Body of pancreas (tissue), 4 donors: ENCODE measurements at regions not wholly inside any gene's neighbourhood (a gene's known extent, or its start where the extent isn't known, plus 50 kb on each side); places are given as distances from the start of the nearest gene placed in this dataset.
"Not testable (repeated sequence)": the region's sequence is repeated elsewhere in the genome, so short reads cannot be mapped to it uniquely, and the experiment has no call there.

Experiments
- ATAC-seq: fragments of 150-250 bp; one replicate; pipeline ENCODE4 v1.9.1; 2016
- DNase-seq, 4 donors: peaks; one replicate each; pipeline ENCODE4 v3.0.0-alpha.2; 2019
- H3K27ac ChIP-seq, 4 donors: fragments of 200-600 bp; sonication (generic); 1 replicate in 3 of 4; 2 replicates in 1 of 4; pipeline versions ENCODE4 v1.5.1 to v1.6.1; 2016 to 2019; ENCODE audit warnings: mild to moderate bottlenecking in 1 of 4, mixed read lengths in 1 of 4, moderate library complexity in 1 of 4
- H3K27me3 ChIP-seq, 2 donors: fragments of 200-600 bp; sonication (generic); one replicate each; pipeline ENCODE4 v1.6.0; 2016; ENCODE audit warnings: mild to moderate bottlenecking in 1 of 2
- H3K36me3 ChIP-seq, 2 donors: fragments of 200-600 bp; sonication (generic); replicated peaks in 1 of 2; 2 replicates each; pipeline ENCODE4 v1.5.1; 2016; ENCODE audit warnings: low read depth in 2 of 2; ENCODE audit not compliant: insufficient read depth in 1 of 2
- H3K4me1 ChIP-seq: fragments of 200-600 bp; sonication (generic); one replicate; pipeline ENCODE4 v1.6.0; 2016
- H3K4me3 ChIP-seq, 2 donors: fragments of 200-600 bp; sonication (generic); 1 replicate in 1 of 2; 2 replicates in 1 of 2; pipeline ENCODE4 v1.5.1; 2016 to 2019
- H3K9me3 ChIP-seq, 3 donors: fragments of 200-600 bp; sonication (generic); 1 replicate in 2 of 3; 2 replicates in 1 of 3; pipeline ENCODE4 v1.5.1; 2016
- CTCF ChIP-seq, 7 experiments: fragments of 450-650 bp in 4 of 7; fragments of 200-600 bp in 3 of 7; sonication (generic) in 3 of 7; IDR thresholded peaks; one replicate each; pipeline ENCODE4 v1.5.1; 2016 to 2019; ENCODE audit warnings: antibody characterized with exemption in 7 of 7
- POLR2A ChIP-seq, 3 donors: fragments of 450-650 bp; IDR thresholded peaks; one replicate each; pipeline ENCODE4 v1.6.1; 2016; ENCODE audit warnings: antibody characterized with exemption in 3 of 3, mild to moderate bottlenecking in 2 of 3
- WGBS, 2 donors: methylation state at CpG; one replicate each; pipeline ENCODE4 v1.1.5; 2017; 5-methylcytosine and 5-hydroxymethylcytosine counted together
- intact Hi-C: fragments of 100-400 bp; cut with DNase I; formaldehyde crosslinking; loops from one replicate; pipeline ENCODE4 v1.15.1; 2023

- no peaks in the 10 kb centered on the region for H3K4me1 ChIP-seq
- 83 to 86% methylated on average over 4 of the region's 4 CpGs for WGBS, 2 donors
- intact Hi-C loops, result no loop called here
- H3K36me3 ChIP-seq, result no peaks in the 10 kb centered on the region
- no peak overlapping the region for H3K4me3 ChIP-seq
- H3K27me3 ChIP-seq, result no peaks in the 10 kb centered on the region
- ATAC-seq (no peak), DNase-seq (no peak)
- H3K9me3 ChIP-seq, result no peaks in the 10 kb centered on the region
- no peak overlapping the region for H3K27ac ChIP-seq
- TF ChIP-seq CTCF (IDR thresholded peaks at IDR 0.05) (no peak), POLR2A (IDR thresholded peaks at IDR 0.05) (no peak)
These were observed 1156.1 kb downstream of the TBL1XR1 start for GRCh38 chr3:176041185-176041584.

- TF ChIP-seq CTCF (IDR thresholded peaks at IDR 0.05), result no peak
- TF ChIP-seq POLR2A (IDR thresholded peaks at IDR 0.05), result no peak
- H3K4me3 ChIP-seq, result no peak overlapping the region
- WGBS, 2 donors, result 31 to 57% methylated on average over 1 of the region's 1 CpG
- H3K9me3 ChIP-seq, result no peaks in the 10 kb centered on the region
- no peak for ATAC-seq
- H3K27me3 ChIP-seq, result no peaks in the 10 kb centered on the region
- H3K36me3 ChIP-seq, result no peaks in the 10 kb centered on the region
- intact Hi-C loops, result no loop called here
- H3K4me1 ChIP-seq, result no peaks in the 10 kb centered on the region
- no peak overlapping the region for H3K27ac ChIP-seq
- no peak for DNase-seq
These were observed 1159.6 kb downstream of the TBL1XR1 start for GRCh38 chr3:176037636-176038035.

GRCh38 chr3:176032043-176032442 is 1165.2 kb downstream of the TBL1XR1 start:
- Histone ChIP-seq H3K4me1 (no peaks in the 10 kb centered on the region), H3K27ac (no peak overlapping the region), H3K4me3 (no peak overlapping the region), H3K9me3 (no peaks in the 10 kb centered on the region), H3K36me3 (no peaks in the 10 kb centered on the region), H3K27me3 (no peaks in the 10 kb centered on the region)
- ATAC-seq (no peak), DNase-seq (no peak)
- TF ChIP-seq POLR2A (IDR thresholded peaks at IDR 0.05), result no peak
- TF ChIP-seq CTCF (IDR thresholded peaks at IDR 0.05), result no peak
- intact Hi-C loops, result no loop called here
- 46 to 48% methylated on average over 4 of the region's 4 CpGs for WGBS, 2 donors

GRCh38 chr3:176016203-176016602 is 1157.1 kb downstream of the NAALADL2 start:
- DNase-seq, ATAC-seq, H3K27ac ChIP-seq, H3K4me1 ChIP-seq, H3K4me3 ChIP-seq, H3K27me3 ChIP-seq, H3K9me3 ChIP-seq, intact Hi-C loops, H3K36me3 ChIP-seq: not testable (repeated sequence)
- 84% methylated on average over 13 to 16 of the region's 20 CpGs for WGBS, 2 donors

- H3K4me3 ChIP-seq, result not testable (repeated sequence)
These were observed 1156.1 kb downstream of the NAALADL2 start for GRCh38 chr3:176015228-176015627.

GRCh38 chr3:176009256-176009655 is 1150.1 kb downstream of the NAALADL2 start:
- no peaks in the 10 kb centered on the region for H3K27me3 ChIP-seq
- no peak overlapping the region for H3K27ac ChIP-seq
- no peaks in the 10 kb centered on the region for H3K9me3 ChIP-seq
- H3K4me3 ChIP-seq, result no peak overlapping the region
- DNase-seq (no peak), ATAC-seq (no peak)
- WGBS, 2 donors, result 10 to 16% methylated on average over 1 of the region's 1 CpG
- no peak for TF ChIP-seq CTCF (IDR thresholded peaks at IDR 0.05)
- no peak for TF ChIP-seq POLR2A (IDR thresholded peaks at IDR 0.05)
- intact Hi-C loops, result no loop called here
- H3K36me3 ChIP-seq, result no peaks in the 10 kb centered on the region
- no peaks in the 10 kb centered on the region for H3K4me1 ChIP-seq

More at GRCh38 chr3:176015228-176015627, 1156.1 kb downstream of the NAALADL2 start:
- H3K4me1 ChIP-seq, DNase-seq, H3K27me3 ChIP-seq, intact Hi-C loops, H3K27ac ChIP-seq, H3K9me3 ChIP-seq, H3K36me3 ChIP-seq, ATAC-seq: not testable (repeated sequence)
- WGBS, 2 donors, result 93 to 96% methylated on average over 5 of the region's 5 CpGs
